Upper lobe of right lung (tissue), 1 donor: ENCODE measurements at regions not wholly inside any gene's neighbourhood (a gene's known extent, or its start where the extent isn't known, plus 50 kb on each side); places are given as distances from the start of the nearest gene placed in this dataset.

Source experiments
- ATAC-seq: fragments of 200-7000 bp; cut with Tn5 transposase; one replicate; pipeline ENCODE4 v1.9.1; 2020; ENCODE audit warnings: mild to moderate bottlenecking, moderate library complexity
- DNase-seq: peaks from one replicate; pipeline ENCODE4 v3.0.0-alpha.2; 2020
- H3K27ac ChIP-seq: fragments of 200-600 bp; one replicate; pipeline ENCODE4 v1.8.0; 2022
- H3K27me3 ChIP-seq: fragments of 200-600 bp; one replicate; pipeline ENCODE4 v1.8.0; 2022; ENCODE audit warnings: mild to moderate bottlenecking
- H3K36me3 ChIP-seq: fragments of 200-600 bp; one replicate; pipeline ENCODE4 v1.8.0; 2022
- H3K4me1 ChIP-seq: fragments of 200-600 bp; one replicate; pipeline ENCODE4 v1.8.0; 2022
- H3K4me3 ChIP-seq: fragments of 200-600 bp; one replicate; pipeline ENCODE4 v1.8.0; 2022; ENCODE audit warnings: mild to moderate bottlenecking
- H3K9me3 ChIP-seq: fragments of 200-600 bp; one replicate; pipeline ENCODE4 v1.8.0; 2022
- intact Hi-C: fragments of 100-400 bp; cut with DNase I; formaldehyde crosslinking; loops from one replicate; pipeline ENCODE4 v1.11.0; 2022
- TF ChIP-seq, protein P1 (sequence below): fragments of 200-600 bp; IDR thresholded peaks from one replicate; pipeline ENCODE4 v1.8.0; 2022; ENCODE audit warnings: antibody characterized with exemption
- donor health status: DM: no; HTN: yes; CAD: no; lungs with severe emphysema.

DNA sequence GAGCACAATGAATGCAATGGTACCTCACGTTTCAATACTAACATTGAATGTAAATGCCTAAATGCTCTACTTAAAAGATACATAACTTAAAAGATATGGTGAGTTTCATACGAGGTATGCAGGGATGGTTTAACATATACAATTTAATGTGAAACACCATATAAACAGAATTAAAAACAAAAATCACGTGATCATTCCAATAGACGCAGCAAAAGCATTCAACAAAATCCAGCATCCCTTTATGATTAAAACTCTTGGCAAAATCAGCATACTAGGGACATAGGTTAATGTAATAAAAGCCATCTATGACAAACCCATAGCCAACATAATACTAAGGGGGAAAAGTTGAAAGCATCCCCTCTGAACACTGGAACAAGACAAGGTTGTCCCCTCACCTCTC is 845.7 kb downstream of the SLC16A7 start:
- no peaks in the 10 kb centered on the region for H3K27me3 ChIP-seq
- H3K27ac ChIP-seq, result no peak overlapping the region
- intact Hi-C loops, result no loop called here
- TF ChIP-seq, protein P1, sequence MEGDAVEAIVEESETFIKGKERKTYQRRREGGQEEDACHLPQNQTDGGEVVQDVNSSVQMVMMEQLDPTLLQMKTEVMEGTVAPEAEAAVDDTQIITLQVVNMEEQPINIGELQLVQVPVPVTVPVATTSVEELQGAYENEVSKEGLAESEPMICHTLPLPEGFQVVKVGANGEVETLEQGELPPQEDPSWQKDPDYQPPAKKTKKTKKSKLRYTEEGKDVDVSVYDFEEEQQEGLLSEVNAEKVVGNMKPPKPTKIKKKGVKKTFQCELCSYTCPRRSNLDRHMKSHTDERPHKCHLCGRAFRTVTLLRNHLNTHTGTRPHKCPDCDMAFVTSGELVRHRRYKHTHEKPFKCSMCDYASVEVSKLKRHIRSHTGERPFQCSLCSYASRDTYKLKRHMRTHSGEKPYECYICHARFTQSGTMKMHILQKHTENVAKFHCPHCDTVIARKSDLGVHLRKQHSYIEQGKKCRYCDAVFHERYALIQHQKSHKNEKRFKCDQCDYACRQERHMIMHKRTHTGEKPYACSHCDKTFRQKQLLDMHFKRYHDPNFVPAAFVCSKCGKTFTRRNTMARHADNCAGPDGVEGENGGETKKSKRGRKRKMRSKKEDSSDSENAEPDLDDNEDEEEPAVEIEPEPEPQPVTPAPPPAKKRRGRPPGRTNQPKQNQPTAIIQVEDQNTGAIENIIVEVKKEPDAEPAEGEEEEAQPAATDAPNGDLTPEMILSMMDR, result no peak
- H3K36me3 ChIP-seq, result no peaks in the 10 kb centered on the region
- no peaks in the 10 kb centered on the region for H3K4me1 ChIP-seq
- H3K4me3 ChIP-seq, result no peak overlapping the region
- DNase-seq, result no peak
- no peaks in the 10 kb centered on the region for H3K9me3 ChIP-seq
- no peak for ATAC-seq

DNA sequence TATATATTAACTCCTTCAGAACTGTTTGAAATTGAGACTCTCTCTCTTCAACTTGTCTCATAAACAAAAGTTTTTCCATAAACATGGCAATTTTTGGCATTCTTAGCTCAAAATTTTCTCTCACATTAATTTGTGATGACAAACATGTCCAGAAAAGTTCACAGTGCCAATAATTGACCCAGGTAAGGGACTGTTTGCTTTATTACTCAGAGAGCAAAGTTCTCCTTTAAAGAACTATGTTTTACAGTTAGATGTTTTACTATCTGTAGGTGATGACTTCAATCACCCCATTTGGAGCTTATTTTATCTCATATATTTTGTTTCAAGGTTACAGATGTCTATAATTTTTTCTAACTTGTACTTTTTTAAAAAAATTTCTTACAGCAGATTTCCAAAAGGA is 855.6 kb downstream of the SLC16A7 start:
- ATAC-seq, result no peak
- intact Hi-C loops, result no loop called here
- TF ChIP-seq, protein P1, result no peak

DNA sequence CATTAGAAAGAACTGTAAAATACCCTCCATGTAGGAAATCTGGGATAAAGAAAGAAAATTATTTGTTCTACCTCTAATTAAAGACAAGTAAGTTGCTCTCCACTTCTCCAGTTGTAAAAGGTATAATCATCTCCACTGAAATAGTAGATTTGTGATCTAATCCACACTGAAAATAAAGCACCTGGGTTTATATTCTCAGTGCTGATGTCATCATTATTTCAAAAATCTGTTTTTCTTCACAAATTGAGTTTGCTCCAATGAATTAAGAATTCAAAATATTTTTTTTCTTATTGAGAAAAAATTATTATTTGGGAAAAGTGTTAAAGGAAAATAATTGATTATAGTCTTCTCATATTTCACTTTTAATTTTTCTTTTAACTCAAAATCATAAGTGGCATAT is 869.2 kb downstream of the SLC16A7 start:
- intact Hi-C loops, result no loop called here
- H3K9me3 ChIP-seq, result no peaks in the 10 kb centered on the region
- TF ChIP-seq, protein P1, result no peak
- no peaks in the 10 kb centered on the region for H3K36me3 ChIP-seq
- no peak for ATAC-seq
- no peak for DNase-seq
- no peaks in the 10 kb centered on the region for H3K4me1 ChIP-seq
- H3K27ac ChIP-seq, result no peak overlapping the region
- no peaks in the 10 kb centered on the region for H3K27me3 ChIP-seq
- no peak overlapping the region for H3K4me3 ChIP-seq

More for the DNA sequence above, 855.6 kb downstream of the SLC16A7 start:
- H3K27me3 ChIP-seq, result no peaks in the 10 kb centered on the region
- no peaks in the 10 kb centered on the region for H3K36me3 ChIP-seq
- no peak overlapping the region for H3K27ac ChIP-seq
- no peaks in the 10 kb centered on the region for H3K9me3 ChIP-seq
- H3K4me1 ChIP-seq, result no peaks in the 10 kb centered on the region
- no peak for DNase-seq
- no peak overlapping the region for H3K4me3 ChIP-seq

DNA sequence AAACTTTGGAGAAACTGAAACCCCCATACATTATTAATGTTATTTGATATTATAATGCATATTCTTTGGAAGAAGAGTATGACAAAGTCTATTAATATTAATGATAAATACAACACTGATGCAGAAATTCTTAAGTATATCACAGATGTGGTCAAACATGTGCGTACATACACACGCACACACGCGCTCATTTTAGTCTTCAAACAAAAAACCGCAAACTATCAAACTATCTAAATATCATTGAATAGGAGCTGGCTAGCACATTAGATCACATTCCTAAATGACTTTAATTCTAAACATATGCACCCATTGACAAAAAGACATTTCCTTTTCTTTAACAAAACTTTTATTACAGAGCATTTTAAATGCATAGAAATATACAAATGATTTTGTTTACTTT is 872.7 kb downstream of the SLC16A7 start:
- no peak for DNase-seq
- TF ChIP-seq, protein P1, result no peak
- H3K9me3 ChIP-seq, result no peaks in the 10 kb centered on the region
- H3K27me3 ChIP-seq, result no peaks in the 10 kb centered on the region
- intact Hi-C loops, result no loop called here
- no peaks in the 10 kb centered on the region for H3K4me1 ChIP-seq
- H3K36me3 ChIP-seq, result no peaks in the 10 kb centered on the region
- H3K27ac ChIP-seq, result no peak overlapping the region
- no peak for ATAC-seq
- no peak overlapping the region for H3K4me3 ChIP-seq

DNA sequence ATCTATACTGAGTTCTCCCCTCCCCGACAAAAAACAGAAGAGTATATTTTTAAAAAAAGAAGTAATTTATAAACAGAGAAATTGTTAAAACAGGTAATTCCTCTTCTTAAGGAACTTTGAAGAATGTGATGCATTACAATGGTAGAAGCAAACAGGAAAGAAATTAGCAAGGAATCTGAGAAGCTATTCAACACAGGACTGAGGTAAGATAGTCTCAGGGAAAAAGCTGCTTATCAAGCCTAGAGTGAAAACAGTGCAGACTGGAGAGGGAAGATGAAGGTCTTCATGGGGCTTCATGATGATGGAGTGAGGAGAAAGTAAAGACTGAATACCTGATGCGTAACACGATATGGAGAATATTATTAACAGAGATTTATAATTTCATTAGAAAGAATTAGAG is 880.0 kb downstream of the SLC16A7 start:
- intact Hi-C loops, result no loop called here
- Histone ChIP-seq H3K36me3 (no peaks in the 10 kb centered on the region), H3K4me1 (no peaks in the 10 kb centered on the region), H3K9me3 (no peaks in the 10 kb centered on the region), H3K4me3 (no peak overlapping the region), H3K27me3 (no peaks in the 10 kb centered on the region), H3K27ac (no peak overlapping the region)
- DNase-seq, result no peak
- ATAC-seq, result no peak
- TF ChIP-seq, protein P1, result no peak

DNA sequence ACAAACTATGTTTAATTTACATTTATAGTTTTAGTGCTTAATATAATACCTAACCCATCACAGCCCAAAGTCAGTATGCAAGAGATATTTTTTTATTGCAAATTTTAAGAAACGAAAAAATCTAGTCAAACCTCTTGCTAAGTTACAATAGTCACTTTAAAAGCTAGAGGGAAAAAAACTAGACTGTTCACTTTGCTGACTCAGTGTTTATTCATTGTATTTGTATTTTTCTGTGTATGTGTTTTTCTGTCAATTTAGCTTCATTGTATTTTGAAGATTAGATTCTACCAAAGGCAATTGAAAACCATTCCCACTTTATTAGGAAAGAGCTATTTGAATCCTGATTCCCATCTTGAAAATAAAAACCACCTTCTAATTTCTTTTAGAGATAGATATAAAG is 891.5 kb downstream of the SLC16A7 start:
- ATAC-seq, result no peak
- intact Hi-C loops, result no loop called here
- TF ChIP-seq, protein P1, result no peak
- no peaks in the 10 kb centered on the region for H3K27me3 ChIP-seq
- no peaks in the 10 kb centered on the region for H3K4me1 ChIP-seq
- H3K4me3 ChIP-seq, result no peak overlapping the region
- no peaks in the 10 kb centered on the region for H3K36me3 ChIP-seq
- H3K27ac ChIP-seq, result no peak overlapping the region
- DNase-seq, result no peak
- H3K9me3 ChIP-seq, result no peaks in the 10 kb centered on the region
